ENCODE measurements at regions not wholly inside any gene's neighbourhood (a gene's known extent, or its start where the extent isn't known, plus 50 kb on each side); places are given as distances from the start of the nearest gene placed in this dataset.
A peak's percentile ranks its signal among the peaks of the same experiment; 100 is the strongest.
"Not testable (repeated sequence)": the region's sequence is repeated elsewhere in the genome, so short reads cannot be mapped to it uniquely, and the experiment has no call there.

GRCh38 chr4:60422439-60422838 lies 777.7 kb upstream of the ADGRL3 start (continued):
- TF ChIP-seq CEBPZ (IDR thresholded peaks at IDR 0.05; ENCODE audit: low read length): no peak

- H3K27me3 ChIP-seq (ENCODE audit: control insufficient read depth in 1 of 2, insufficient read depth in 2 of 2, low read length in 2 of 2); H3K4me1 ChIP-seq (ENCODE audit: insufficient read depth, low read length); H4K20me1 ChIP-seq (ENCODE audit: insufficient read depth, low read length); CTCF ChIA-PET (ENCODE audit: low intra/inter-chr PET ratio, low total read pairs); FAIRE-seq; H3K36me3 ChIP-seq (replicated peaks in 1 of 2; ENCODE audit: control insufficient read depth in 1 of 2, insufficient read depth in 2 of 2, low read length in 2 of 2); H3K9me3 ChIP-seq (ENCODE audit: low read length); POLR2A ChIA-PET; intact Hi-C loops (cut with micrococcal nuclease; ENCODE audit: unreplicated experiment); H3K4me2 ChIP-seq (ENCODE audit: low read depth, low read length); H3K9ac ChIP-seq (ENCODE audit: insufficient read depth, low read depth, low read length); BruUV-seq (replicated peaks); H3K79me2 ChIP-seq (ENCODE audit: insufficient read depth, low read length); DNase-seq (ENCODE audit: low spot score); H3K27ac ChIP-seq (ENCODE audit: extremely low read length, insufficient read depth, low read length); H3K4me3 ChIP-seq (replicated peaks in 1 of 3; ENCODE audit: insufficient read depth in 1 of 3, low read depth in 2 of 3, low read length in 3 of 3); ATAC-seq; H2AFZ ChIP-seq (ENCODE audit: low read length); in situ Hi-C loops (cut with HindIII; ENCODE audit: extremely low pct_ligation_motif_present, low pct_unique_long_range_greater_than_20kb): not testable (repeated sequence)
- TF ChIP-seq HNRNPK (IDR thresholded peaks at IDR 0.05; ENCODE audit: low read depth, low read length, poor library complexity, severe bottlenecking) (peak; percentile 94), PCBP1 (IDR thresholded peaks at IDR 0.05; ENCODE audit: borderline replicate concordance, low read depth, low read length) (0 out of 2 replicates have a peak, but pooled peaks have one; percentile 47)
These were observed 776.4 kb upstream of the ADGRL3 start for GRCh38 chr4:60423573-60424184.
